Islet precursor cell (in vitro differentiated cells): ENCODE measurements at regions not wholly inside any gene's neighbourhood (a gene's known extent, or its start where the extent isn't known, plus 50 kb on each side); places are given as distances from the start of the nearest gene placed in this dataset.

Experiments
- DNase-seq: peaks from one replicate; pipeline ENCODE4 v3.0.0-alpha.2; 2018

DNA sequence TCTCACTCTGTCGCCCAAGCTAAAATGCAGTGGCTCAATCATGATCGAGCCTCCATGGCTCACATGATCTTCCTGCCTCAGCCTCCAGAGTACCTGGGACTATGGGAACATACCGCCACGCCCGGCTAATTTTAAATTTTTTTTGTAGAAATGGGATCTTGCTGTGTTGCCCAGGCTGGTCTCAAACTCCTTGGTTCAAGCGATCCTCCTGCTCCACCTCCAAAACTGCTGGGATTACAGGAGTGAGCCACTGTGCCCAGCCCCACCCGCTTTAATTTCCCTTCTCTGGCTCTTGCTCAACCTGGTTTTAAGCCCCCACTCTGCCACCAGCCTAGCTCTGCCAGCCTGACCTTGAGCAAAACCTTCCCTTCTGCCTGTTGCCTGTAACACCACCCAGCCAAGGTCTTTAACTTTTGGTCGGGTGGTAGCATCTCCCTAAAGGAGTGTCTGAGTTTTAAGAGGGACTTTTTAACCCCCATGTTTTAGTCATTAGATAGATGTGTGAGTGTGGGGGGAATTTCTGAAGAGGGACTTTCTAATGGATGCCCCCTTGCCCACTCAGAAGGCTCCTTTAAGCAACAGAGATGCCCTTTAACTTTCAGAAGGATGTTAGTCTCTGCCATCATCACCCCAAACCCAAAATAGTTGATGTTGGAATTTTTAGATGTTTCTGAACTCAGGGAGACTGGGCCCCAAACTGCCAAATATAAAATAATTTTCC, 71.8 kb upstream of the FOXP4 start:
- DNase-seq, result no peak

GRCh38 chr6:41475164-41475563, 71.0 kb upstream of the FOXP4 start:
- DNase-seq, result no peak

DNA sequence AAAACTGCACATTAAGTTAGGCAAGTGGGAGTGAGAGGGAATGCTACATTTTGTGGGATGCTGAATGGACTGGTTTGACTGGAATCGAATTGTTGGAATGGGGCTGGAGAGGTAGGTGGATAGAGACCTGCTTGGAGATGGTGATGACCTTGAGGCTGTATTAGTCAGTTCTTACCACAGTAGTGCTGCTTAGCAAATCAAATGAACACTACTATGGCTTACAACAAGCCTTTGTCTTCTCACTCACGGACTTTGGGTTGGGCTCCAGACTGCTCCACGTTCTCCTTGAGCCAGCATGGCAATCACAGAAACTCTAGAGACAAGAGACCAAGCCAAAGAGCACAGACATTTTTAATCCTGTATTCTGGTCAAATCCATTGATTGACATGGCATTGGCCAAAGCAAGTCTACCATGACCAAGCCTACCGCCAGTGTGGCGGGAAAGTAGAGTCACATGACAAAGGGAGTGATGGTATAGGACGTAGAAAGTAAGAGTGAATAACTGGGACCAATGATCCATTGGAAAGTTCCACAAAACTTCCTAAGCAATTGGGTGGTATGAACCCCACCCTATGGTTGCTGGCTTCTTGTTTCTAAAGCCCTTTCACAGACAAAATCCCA, 70.3 kb upstream of the FOXP4 start:
- DNase-seq, result no peak

GRCh38 chr6:41476401-41476800, 69.8 kb upstream of the FOXP4 start:
- DNase-seq, result no peak

DNA sequence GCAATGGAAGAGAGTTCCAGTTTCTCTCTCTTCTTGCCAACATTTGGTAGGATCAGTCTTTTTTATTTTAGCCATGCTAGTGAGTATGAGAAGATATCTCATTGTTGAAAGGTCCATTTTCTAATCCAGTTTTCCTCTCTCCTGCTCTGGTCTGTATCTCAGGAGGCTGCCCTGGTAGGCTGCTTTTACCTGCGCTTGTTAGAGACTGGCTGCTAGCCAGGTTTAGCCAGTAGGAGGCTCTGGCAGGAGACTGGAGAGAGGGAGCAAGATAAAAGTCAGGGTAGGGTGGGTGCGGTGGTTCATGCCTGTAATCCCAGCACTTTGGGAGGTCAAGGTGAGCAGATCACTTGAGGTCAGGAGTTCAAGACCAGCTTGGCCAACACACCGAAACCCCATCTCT, 68.6 kb upstream of the FOXP4 start:
- DNase-seq, result no peak

- no peak for DNase-seq
These were observed 62.2 kb upstream of the FOXP4 start for GRCh38 chr6:41483943-41484342.

- DNase-seq, result no peak
These were observed 58.2 kb upstream of the FOXP4 start for GRCh38 chr6:41487860-41488432.

GRCh38 chr6:41488433-41489119, 57.6 kb upstream of the FOXP4 start:
- peak; percentile 91 for DNase-seq

DNA sequence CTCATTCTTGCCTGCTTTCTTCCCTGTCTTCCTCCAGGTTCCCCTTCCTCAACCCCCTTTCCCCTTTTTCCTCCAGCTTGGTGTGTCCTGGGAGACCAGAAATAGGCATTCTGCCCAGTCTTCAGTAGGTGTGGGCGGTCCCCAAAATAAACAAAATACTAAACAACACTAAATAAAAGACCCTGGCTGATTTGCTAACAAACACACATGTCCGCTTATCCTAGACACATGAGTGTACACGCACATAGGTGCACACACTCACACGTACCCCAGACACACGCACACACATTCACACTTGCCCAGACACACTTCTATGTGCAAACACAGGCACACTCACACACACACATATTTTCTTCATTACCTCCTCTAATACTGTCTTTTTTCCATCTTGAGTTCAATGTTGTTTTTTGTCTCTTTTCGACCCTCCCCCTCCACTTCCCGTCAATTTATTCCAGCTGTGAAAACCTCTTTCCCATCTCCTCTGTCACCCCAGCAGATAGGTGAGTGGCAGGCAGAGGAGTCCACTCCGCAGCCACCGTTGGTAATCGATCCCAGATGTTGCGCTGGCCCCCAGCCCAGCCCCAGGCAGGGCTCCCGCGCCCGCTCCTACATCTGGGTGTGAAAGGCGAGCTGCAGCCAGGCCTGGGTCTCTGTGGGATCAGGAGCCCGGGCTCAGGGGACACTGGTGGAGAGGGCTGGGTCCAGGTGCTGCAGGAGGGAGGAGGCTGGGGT, 56.9 kb upstream of the FOXP4 start:
- no peak for DNase-seq

- DNase-seq, result no peak
These were observed 53.8 kb upstream of the FOXP4 start for GRCh38 chr6:41492261-41492891.

DNA sequence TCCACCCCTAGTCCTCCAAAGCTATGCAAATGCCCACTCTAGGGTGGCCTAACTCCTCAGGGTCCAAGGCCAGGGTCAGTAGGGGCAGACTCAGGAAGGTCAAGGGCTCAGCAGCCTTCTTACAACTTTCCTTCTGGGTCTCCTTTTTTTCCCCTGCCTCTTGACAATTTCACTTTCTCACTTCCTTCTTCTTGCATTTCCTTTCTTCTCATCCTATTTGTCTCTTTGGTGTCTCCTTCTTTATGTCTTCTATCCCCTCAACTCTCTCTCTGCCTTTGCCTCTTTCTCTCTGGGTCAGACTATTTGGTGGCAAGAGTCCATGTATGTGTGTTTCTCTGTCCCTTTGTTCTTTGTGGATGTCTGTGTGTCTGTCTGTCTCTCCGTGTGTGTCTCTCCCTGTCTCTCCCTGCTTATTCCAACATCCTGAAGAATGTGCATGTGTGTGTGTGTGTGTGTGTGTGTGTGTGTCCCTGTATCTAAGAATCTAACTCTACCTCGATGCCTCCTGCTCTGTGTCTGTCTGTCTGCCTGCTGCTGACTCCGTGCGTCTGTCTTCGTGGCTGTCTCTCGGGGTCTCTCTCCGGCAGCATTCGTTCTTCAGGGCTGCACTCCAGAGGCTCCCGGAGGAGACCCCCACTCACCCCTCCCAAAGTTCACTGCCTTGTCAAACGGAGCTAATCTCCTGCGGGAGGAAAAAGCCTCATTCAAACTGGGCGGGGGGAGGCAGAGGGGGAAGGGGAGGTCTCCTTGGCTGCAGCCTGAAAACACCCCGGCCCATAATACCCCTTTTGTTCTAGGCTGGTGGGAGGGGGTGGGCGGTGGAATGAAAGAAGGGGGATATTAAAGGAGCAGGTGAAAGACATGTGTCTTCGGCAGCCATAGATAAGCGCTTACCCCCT, 51.7 kb upstream of the FOXP4 start:
- no peak for DNase-seq
